NCI-H1048 (cell line): ENCODE measurements at regions not wholly inside any gene's neighbourhood (a gene's known extent, or its start where the extent isn't known, plus 50 kb on each side); places are given as distances from the start of the nearest gene placed in this dataset.
"Not testable (repeated sequence)": the region's sequence is repeated elsewhere in the genome, so short reads cannot be mapped to it uniquely, and the experiment has no call there.

Source experiments
- DNase-seq: peaks from one replicate; lab custom pipeline; 2025; lab: John Stamatoyannopoulos, UW

DNA sequence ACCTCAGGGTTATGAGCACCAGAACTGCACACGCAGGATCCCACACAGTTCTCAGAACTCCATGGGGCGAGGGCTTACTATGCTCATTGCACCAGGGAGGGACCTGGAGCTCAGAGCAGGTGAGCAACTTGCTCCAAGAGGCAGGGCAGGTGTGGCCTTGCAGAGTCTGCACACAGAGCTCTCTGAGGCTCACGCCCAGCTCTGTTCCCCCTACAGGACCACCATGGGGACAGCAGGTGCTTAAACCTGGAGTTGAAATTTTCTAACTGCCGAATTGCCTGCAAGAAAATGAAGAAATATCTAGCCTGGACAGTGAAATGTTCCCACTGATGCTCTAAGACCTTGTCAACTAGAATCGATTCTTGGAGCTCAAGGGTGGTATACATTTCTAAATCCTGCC, 49.9 kb upstream of the MSMB start:
- DNase-seq = not testable (repeated sequence)

DNA sequence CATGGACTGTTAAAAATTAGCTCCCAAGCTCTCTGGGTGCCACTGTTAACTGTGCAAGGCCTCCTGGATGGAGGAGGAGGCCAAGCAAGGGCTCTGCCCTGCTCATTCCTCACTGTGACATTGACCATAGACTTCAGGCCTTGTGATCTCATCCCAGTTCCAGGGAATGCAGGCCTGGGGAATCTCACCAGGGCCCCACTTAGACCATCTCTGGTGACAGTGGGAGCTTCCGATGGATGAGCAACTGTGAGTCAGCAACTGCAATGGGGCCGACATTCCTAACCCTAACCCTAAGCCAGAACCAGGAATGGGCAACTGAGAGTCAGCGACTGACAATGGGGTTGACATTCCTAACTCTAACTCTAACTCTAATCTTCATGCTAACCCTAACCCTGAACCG, 50.4 kb upstream of the MSMB start:
- DNase-seq = no peak

DNA sequence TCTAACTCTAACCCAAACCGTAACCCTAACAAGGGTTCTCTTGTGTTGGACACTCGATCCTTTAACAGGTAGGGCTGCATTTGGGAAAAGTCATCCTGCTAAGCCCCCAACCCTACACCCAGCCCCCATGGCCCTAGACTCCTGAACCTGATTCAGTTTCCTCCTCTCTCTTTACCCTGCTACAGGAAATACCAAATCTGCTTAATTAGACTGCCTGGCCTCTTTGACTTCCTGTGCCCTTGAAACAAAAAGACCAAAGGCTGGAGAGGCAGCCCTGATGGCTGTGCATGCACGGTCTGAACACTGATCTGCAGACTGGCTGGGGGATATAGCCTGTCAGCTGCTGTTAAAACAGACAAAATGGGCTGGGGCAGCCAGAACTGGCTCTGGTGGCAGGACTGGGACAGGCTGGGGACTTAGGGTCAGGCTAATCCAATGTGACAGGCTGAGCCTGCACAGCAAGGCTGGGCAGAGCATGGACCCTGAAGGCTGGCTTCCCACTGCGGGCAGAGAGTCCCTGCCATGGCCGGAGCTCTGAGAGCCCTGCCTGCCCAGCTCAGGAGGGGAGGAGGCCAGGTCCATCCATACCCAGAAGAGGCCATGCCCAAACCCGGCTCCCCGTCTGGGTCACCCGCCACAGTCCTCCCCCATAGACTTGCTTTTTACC, 51.0 kb upstream of the MSMB start:
- DNase-seq = no peak

- DNase-seq = no peak
These were observed 51.7 kb upstream of the MSMB start for GRCh38 chr10:46097576-46098317.

DNA sequence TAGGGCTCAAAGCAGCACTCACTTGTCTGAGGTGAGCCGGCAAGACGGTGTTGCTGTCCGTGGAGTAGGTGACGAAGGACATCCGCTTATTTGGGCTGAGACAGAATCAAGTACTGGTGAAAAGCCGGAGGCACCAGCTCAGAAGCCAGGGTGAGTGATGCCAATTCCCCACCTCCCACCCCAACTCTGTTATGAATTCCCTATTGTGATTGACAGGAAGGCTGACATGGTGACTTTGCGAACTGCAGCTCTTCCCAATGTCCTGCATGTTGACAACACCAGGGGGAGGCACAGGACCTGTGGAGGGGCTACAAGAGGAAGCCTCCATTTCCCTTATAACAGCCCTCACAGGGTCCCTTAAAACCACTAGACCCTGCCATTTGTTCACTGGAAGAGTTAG, 52.3 kb upstream of the MSMB start:
- DNase-seq = no peak

DNA sequence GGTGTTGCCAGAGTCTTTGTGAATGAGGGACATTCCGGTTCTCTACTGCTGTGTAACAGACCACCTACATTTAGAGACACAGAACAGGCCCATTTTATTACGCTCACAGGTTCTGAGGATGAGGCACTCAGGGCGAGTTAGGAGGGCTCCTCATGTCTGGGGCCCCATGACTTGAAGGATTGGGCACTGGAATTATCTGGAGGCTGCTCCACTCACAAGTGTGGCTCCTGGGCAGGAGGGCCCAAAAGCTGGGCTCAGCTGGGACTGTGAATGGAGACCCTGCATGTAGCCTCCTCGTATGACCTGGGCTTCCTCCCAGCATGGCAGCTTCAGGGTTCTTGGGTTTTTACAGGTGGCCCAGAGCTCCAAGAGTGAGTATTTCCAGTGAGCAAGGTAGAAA, 52.9 kb upstream of the MSMB start:
- DNase-seq = not testable (repeated sequence)

GRCh38 chr10:46104071-46104585, 58.1 kb upstream of the MSMB start:
- DNase-seq = no peak

GRCh38 chr10:46105416-46105815, 59.3 kb upstream of the MSMB start:
- not testable (repeated sequence) for DNase-seq

- not testable (repeated sequence) for DNase-seq
These were observed 59.9 kb upstream of the MSMB start for GRCh38 chr10:46105856-46106409.

- peak; percentile 3 for DNase-seq
These were observed 60.6 kb upstream of the MSMB start for GRCh38 chr10:46106410-46107255.

DNA sequence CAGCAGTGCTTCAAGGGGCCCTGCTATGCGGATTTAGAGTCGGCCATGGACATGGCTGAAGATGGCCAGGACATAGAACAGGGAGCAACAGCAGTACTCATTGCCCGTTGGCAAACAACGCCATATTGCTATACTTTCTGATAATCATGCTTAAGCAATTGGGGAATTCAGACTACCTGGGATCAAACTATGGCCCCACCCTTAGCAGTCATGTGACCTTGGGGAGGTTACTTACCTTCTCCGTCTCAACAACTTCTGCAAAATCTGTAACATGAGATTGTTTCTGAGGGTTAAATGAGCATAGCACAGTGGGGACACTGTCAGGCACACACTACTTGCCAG, 62.1 kb upstream of the MSMB start:
- not testable (repeated sequence) for DNase-seq

- not testable (repeated sequence) for DNase-seq
These were observed 108.2 kb upstream of the MSMB start for GRCh38 chr10:46154271-46154670.

DNA sequence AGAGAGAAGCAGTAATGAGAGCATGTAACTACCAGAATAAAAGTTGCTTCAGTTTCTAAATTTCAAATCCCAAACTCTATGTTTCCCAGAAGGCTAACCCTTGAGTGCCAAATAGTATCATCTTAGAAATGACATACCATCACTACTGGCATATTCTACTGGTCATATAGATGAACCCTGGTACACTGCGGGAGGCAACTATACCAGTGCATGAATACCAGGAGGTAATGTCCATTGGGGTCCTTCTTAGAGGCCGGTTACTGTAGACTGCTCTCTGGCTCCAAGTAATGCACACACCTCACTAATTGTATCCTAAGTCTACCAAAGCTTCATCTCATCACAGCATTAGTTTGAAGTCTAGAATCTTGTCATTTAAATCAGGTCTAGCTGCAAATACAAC, 108.6 kb upstream of the MSMB start:
- DNase-seq = not testable (repeated sequence)

DNA sequence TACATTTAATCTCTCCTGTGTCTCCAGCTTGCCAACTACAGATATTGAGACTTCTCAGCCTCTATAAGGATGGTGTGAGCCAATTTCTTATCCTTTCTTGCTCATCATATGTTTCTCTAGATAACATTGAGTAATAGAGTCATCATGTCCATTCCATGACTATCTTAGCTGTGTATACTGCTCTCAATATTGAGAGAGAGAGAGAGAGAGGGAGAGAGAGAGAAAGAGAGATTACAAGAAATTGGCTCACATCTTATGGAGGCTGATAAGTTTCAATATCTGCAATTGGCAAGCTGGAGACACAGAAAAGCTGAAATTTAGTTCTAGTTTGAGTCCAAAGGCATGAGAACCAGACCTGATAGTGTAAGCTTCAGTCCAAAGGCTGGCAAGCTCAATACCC, 110.8 kb upstream of the MSMB start:
- DNase-seq = not testable (repeated sequence)

DNA sequence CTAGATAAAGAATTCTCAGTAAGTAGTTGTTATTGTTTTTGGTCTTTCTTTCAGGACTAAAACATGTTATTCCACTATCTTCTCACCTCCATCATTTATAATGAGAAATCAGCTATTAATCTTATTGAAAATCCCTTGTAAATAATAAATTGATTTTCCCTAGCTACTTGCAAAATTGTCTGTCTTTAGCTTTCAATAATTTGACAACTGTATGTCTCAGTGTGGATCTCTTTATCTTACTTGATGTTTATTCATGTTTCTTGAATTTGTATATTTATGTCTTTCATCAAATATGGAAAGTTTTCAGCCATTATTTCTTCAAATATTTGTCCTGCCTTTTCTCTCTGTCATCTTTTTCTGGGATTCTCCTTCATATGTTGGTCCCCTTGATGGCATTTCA, 117.1 kb upstream of the ANTXRL start:
- no peak for DNase-seq

DNA sequence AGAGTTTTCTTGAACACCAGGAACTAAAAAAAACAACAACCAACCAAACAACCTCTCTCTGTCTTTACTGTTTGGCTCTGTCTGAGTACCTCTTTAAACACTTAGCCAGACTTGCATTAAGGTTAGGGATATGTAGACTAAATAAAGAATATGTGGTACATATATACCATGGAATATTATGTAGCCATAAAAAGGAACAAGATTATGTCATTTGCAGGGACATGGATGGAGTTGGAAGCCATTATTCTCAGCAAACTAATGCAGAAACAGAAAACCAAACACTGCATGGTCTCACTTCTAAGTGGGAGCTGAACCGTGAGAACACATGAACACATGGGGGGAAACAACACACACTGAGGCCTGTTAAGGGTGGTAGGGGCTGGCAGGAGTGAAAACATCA, 116.0 kb upstream of the ANTXRL start:
- DNase-seq = no peak

DNA sequence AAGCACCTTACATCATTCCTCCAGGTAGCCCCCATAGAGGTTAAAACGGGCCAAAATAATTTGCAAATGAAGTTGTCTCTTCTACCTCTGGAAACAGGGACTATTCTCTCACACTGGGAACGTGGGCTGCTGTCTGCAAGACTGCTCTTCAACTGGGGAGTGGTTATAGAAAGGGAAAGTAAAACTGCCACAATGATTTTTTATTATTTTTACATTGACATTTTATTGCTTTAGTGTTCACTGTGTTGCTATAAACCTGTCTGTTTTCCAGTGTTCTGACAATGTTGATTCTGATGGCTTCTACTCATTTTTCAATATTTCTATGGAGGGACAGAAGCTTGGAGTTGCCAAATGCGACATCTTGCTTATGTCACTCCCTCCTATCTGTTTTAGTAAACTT, 115.1 kb upstream of the ANTXRL start:
- DNase-seq = no peak

DNA sequence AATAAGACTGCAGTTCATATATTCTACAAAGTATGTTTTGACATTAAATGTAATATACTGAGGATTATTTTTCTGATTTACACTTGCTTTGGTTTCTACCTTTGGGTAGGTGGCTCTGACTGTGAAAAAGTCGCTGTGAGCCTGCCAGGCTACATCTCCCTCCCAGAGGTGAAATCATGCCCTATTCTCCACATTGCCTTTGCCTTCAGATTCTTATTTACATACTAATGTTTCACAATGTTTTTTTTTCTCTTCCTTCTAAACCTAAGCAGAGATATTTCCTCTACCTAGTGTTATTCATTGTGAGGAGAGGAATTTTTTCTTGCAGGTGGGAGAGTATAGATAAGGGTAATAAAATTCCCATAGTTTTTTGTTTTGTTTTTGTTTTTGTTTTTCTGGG, 111.5 kb upstream of the ANTXRL start:
- no peak for DNase-seq

DNA sequence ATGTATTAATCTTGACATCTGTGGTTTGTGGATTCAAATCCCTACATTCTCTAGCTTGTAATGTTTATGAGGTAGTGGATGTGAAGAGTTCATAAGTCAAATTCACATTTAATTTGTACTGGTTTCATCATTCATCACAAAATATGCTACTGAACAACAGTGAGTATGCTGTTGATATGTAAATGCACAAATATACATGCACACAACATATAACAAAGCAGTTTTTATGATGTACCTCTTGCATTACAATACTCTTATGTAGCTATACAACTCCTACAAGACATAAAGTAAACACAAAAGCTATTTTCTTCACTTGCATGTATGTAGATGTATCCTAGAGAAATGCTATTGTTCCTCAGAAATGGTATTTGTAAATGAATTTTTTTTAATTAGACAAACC, 111.0 kb upstream of the ANTXRL start:
- no peak for DNase-seq

DNA sequence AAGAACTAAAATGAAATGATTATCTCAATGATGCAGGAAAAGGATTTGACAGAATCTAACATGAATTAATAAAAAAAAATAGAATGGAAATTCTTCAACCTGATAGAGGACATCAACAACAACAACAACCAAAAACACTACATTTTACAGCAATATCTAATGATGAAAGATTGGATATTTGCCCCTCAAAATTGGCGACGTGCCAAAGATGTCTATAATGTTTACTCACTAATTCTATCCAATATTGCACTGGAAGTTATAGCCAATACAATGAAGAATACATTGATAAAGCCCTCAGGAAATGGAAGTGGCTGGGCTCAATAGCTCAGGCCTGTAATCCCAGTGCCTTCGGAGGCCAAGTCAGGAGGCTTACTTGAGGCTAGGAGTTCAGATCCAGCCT, 99.4 kb upstream of the ANTXRL start:
- not testable (repeated sequence) for DNase-seq

- no peak for DNase-seq
These were observed 89.7 kb upstream of the ANTXRL start for GRCh38 chr10:46197050-46197449.

GRCh38 chr10:46198516-46198915, 88.3 kb upstream of the ANTXRL start:
- no peak for DNase-seq
